ENCODE measurements at regions not wholly inside any gene's neighbourhood (a gene's known extent, or its start where the extent isn't known, plus 50 kb on each side); places are given as distances from the start of the nearest gene placed in this dataset.
"Not testable (repeated sequence)": the region's sequence is repeated elsewhere in the genome, so short reads cannot be mapped to it uniquely, and the experiment has no call there.

GRCh38 chrX:66912417-66912816 lies 273.5 kb upstream of the EDA2R start:
- no peak for DNase-seq

DNA sequence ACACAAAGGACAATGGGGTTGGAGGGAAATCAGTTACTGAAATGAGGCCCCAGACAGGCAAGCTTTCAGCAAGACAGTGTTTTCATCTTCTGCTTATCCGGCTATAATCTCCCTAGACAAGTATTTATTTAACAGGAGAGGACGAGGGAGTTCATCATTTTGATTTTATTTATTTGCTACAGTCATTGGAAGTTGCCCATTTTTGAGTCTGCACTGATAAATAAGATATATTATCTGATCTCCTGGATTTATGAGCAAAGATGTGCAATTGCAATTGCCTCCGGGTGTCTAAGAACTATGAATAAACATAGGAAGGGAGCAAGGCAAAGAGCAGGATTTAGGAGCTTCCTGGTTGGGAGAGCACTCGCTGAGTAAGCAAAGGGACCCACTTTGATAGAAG lies 263.2 kb upstream of the EDA2R start:
- DNase-seq: no peak

DNA sequence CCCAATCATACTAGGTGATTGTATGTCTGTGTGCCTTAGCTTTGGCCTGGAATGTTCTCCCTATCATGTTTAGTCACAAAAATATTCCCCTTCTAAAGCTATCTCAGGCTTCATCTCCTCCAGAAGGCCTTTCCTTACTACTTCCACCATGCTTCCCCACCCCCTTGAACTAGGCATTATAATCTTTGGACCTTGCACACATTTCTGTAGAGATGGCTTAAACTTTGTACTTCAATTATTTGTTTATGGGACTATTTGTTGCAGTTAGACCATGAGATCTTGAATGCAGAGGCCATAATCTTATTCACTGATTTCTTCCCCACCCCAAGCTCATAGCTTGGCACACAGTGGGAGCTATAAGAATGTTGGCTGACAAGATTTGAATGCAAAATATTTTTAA lies 262.0 kb upstream of the EDA2R start:
- DNase-seq: no peak

- DNase-seq: no peak
Observed at GRCh38 chrX:66892004-66892403, 253.1 kb upstream of the EDA2R start.

GRCh38 chrX:66889418-66889817 lies 250.5 kb upstream of the EDA2R start:
- DNase-seq: no peak

GRCh38 chrX:66882101-66882500 lies 243.2 kb upstream of the EDA2R start:
- DNase-seq: no peak

DNA sequence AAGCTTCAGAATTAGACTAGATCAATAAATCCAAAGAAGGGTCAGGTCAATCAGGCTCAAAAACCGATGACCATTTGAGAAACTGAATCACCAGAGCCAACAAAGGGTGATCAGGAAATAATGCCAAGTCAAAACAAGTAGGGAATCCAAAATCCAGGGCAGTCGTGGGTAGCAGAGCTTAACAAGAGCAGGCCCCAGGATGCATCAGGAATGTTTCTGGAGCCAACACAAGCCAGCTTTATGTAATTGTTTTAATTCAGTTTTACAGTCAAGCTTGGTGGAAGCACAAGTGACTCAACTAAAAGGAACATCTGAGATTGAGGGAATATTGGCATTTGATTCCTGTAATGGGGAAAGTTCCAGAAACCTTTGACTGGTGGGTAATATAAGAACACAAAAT lies 237.9 kb upstream of the EDA2R start:
- no peak for DNase-seq

DNA sequence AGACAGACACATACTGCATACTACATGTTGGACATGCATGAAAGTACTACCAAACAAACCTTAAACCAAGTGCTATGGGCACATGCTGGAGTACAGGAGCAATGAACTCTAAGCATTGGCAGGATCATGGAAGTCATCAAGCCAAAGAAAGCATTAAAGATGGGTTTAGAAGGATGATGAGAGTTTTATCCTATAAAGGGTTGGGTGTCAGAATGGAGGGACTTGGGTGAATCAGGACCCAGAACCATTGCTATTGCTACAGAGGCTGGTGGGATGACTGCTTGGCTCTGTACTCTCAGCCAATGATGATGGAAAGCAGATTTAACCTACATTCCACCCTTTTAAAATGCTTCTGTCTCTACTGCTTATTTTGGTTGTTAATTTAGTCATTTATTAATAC lies 233.9 kb upstream of the EDA2R start:
- DNase-seq: no peak

DNA sequence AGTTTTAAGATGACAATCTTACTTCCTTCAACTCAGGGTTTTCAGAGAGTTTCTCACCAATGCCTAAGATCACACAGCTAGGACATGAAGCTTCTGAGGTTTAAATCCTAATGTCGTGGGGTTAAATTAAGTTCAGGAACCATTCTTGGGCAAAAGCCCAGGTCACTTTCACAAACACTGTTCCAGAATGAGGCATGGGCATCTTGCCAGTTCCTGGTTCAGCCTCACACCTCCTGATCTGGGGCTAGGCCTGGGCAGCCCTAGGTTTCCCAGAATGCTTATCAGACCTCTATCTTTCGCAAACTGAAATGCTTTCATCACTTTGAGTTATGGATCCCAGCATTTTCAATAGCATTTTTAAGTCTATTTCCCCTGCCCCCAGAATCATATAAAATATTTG lies 224.8 kb upstream of the EDA2R start:
- DNase-seq: no peak

- no peak for DNase-seq
Observed at GRCh38 chrX:66833426-66833825, 194.5 kb upstream of the EDA2R start.

GRCh38 chrX:66815227-66815626 lies 176.3 kb upstream of the EDA2R start:
- DNase-seq: no peak

GRCh38 chrX:66794514-66794913 lies 155.6 kb upstream of the EDA2R start:
- DNase-seq: not testable (repeated sequence)

- no peak for DNase-seq
Observed at GRCh38 chrX:66766318-66766717, 127.4 kb upstream of the EDA2R start.

GRCh38 chrX:66760651-66761050 lies 121.8 kb upstream of the EDA2R start:
- DNase-seq: peak; percentile 1

GRCh38 chrX:66756717-66757116 lies 117.8 kb upstream of the EDA2R start:
- no peak for DNase-seq

- DNase-seq: no peak
Observed at GRCh38 chrX:66751136-66751782, 112.4 kb upstream of the EDA2R start.

GRCh38 chrX:66744519-66744918 lies 105.6 kb upstream of the EDA2R start:
- DNase-seq: not testable (repeated sequence)

DNA sequence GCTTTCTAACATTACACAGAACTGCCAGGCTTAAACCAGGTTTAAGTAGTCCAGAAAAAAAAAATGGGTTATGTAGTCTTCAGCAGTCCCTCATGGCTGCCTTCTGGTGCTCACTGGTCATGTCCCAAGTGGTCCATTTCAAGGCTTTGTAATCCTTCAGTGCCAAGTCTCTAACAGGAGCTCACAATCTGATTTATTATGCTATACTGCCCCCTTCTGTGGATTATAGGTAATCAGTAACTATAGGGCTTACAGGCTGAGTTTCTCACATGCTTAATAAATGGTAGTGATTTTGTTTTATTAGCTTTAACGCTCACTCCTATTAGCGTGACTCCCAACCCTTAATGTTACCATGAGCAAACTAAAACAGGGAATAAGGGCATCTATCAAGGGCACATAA lies 92.5 kb upstream of the EDA2R start:
- DNase-seq: peak; percentile 46

- DNase-seq: peak; percentile 75
Observed at GRCh38 chrX:66728818-66729271, 90.0 kb upstream of the EDA2R start.

DNA sequence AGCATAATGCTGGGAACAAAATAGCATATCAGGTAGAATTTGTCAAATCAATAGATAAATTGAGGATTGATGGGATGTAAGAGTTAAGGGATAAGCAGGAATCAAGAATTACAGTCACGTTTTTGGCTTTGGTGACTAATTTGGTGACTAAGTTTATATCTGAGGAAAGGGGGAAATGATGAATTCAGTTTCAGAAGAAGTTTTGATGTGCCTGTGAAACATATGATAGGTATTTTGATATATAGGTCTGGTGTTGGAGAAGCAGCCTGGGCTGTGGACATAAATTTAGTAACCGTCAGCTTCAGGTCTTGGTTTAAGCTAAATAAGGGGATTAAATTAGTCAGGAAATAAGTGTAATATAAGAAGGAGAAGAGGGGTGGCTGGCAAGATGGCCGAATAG lies 79.0 kb upstream of the EDA2R start:
- peak; percentile 4 for DNase-seq

DNA sequence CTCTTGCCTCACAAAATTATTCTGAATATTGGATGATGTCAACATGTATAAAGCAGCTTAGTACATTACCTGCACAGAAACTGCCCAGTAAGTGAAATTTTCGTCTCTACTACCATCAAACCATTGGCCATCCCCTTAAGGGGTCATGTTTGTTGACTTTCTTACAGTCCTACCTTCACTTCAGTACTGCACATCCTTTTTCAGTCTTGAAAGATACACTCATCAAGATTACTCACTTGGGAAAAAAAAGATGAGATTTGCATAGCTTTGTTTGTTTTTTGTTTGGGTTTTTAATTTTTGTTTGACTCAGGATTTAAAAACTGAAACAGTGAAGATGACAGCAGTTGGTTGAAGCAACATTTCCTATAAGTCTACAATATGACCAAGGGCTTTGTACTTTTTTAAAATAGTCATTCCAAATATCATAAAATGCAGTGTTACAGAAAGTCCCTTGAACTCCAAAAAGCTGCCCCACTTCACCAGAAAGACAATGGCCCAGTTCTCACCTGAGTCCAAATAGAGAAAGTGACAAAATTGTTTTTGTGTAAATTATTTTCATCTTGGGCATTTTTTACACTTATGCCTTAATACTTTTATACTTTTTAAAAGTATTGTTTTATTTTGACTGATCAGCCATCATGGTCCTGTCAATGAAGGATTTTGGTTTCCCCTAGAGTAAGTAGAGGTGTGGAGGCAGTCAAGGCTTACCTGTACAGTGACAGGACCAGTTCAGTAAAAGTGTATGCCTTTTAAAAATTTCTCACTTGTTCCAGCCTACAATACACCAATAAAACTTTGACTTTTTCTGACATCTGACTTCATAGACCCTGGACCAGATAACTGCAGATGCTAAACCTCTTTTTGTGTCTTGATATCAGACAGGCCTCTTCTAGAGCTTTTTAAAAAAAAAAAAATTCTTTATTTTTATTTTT lies 59.7 kb upstream of the EDA2R start:
- no peak for DNase-seq

GRCh38 chrX:66692512-66692911 lies 53.6 kb upstream of the EDA2R start:
- not testable (repeated sequence) for DNase-seq
